ENCODE measurements at regions not wholly inside any gene's neighbourhood (a gene's known extent, or its start where the extent isn't known, plus 50 kb on each side); places are given as distances from the start of the nearest gene placed in this dataset.

- Histone ChIP-seq H3K27ac (ENCODE audit: control insufficient read depth, insufficient read depth) (no peak overlapping the region), H3K4me2 (ENCODE audit: control insufficient read depth, insufficient read depth) (no peak overlapping the region), H3K36me3 (ENCODE audit: control insufficient read depth in 2 of 2, insufficient read depth in 2 of 2, low read length in 1 of 2) (no peaks in the 10 kb centered on the region), H3K4me1 (ENCODE audit: control insufficient read depth, insufficient read depth, low read length) (no peaks in the 10 kb centered on the region), H2AFZ (ENCODE audit: control insufficient read depth, low read depth, low read length) (no peak overlapping the region), H3K79me2 (ENCODE audit: control insufficient read depth, insufficient read depth, low read length) (no peaks in the 10 kb centered on the region), H3K9ac (ENCODE audit: control insufficient read depth, insufficient read depth, low read length) (no peak overlapping the region), H3K9me3 (replicated peaks; ENCODE audit: control insufficient read depth, insufficient read depth, low read length) (no peaks in the 10 kb centered on the region), H4K20me1 (ENCODE audit: control insufficient read depth, insufficient read depth) (no peaks in the 10 kb centered on the region), H3K4me3 (no peak overlapping the region), H3K27me3 (replicated peaks in 1 of 2; ENCODE audit: control insufficient read depth in 2 of 2, insufficient read depth in 2 of 2, low read length in 1 of 2) (no peaks in the 10 kb centered on the region)
- BruUV-seq (replicated peaks), result no TSS peak
- no peak for FAIRE-seq
- SMC1A ChIA-PET (ENCODE audit: uncharacterized antibody, unreplicated experiment), result no interaction called here
- no peak for DNase-seq (ENCODE audit: low read depth, low spot score)
- TF ChIP-seq NR2F1 (conservative IDR thresholded peaks at IDR 0.05) (no peak), CTCF (IDR thresholded peaks at IDR 0.05 in 2 of 3, conservative IDR thresholded peaks at IDR 0.05 in 1 of 3; ENCODE audit: control insufficient read depth in 2 of 3, extremely low read depth in 1 of 3, insufficient read depth in 1 of 3, low read depth in 3 of 3, low read length in 3 of 3) (no peak; a peak in 1 of 6 replicates), PAX8 (IDR thresholded peaks at IDR 0.05) (no peak), RAD21 (IDR thresholded peaks at IDR 0.05; ENCODE audit: insufficient read depth, low read depth, low read length) (peak; percentile 39; the same call in 1 of the 2 replicates), SREBF2 (IDR thresholded peaks at IDR 0.05; ENCODE audit: low read length) (no peak)
- intact Hi-C loops (cut with micrococcal nuclease; ENCODE audit: unreplicated experiment) (no loop called here), in situ Hi-C loops (cut with MboI) (no loop called here)
- 5% methylated on average over 2 of the region's 2 CpGs for WGBS (ENCODE audit: insufficient coverage, insufficient replicate concordance, low lambda C conversion rate, missing lambda C conversion rate)
- CTCF ChIA-PET, result interaction anchor here (2.0 kb wide), 1 partner anchor 911 kb away, joined by 5 read pairs; no protein-coding TSS in a partner anchor
- POLR2A ChIA-PET, result no interaction called here
- RAD21 ChIA-PET (ENCODE audit: unreplicated experiment), result interaction anchor here (0.6 to 1.5 kb wide), 2 partner anchors 910 to 1473 kb away, joined by 3 to 4 read pairs; no protein-coding TSS in a partner anchor
- ATAC-seq, result no peak
Observed at GRCh38 chr4:125244848-125245450, 69.8 kb upstream of the FAT4 start.

Data from GM12878 (cell line).